KMS-11 (cell line): ENCODE measurements at regions not wholly inside any gene's neighbourhood (a gene's known extent, or its start where the extent isn't known, plus 50 kb on each side); places are given as distances from the start of the nearest gene placed in this dataset.

Source experiments
- H2AFZ ChIP-seq: fragments of 200-600 bp; sonication (generic); 2 replicates; pipeline ENCODE4 v1.6.1; 2016; ENCODE audit warnings: antibody characterized with exemption, mixed run types, low read depth
- H3K27ac ChIP-seq: fragments of 200-600 bp; sonication (generic); 2 replicates; pipeline ENCODE4 v1.6.1; 2016; ENCODE audit warnings: mild to moderate bottlenecking, mixed run types
- H3K27me3 ChIP-seq: fragments of 200-600 bp; sonication (generic); 2 replicates; pipeline ENCODE4 v1.6.1; 2017; ENCODE audit warnings: mild to moderate bottlenecking, low read depth, mixed run types, moderate library complexity; ENCODE audit not compliant: insufficient read depth
- H3K36me3 ChIP-seq: fragments of 200-600 bp; sonication (generic); 2 replicates; pipeline ENCODE4 v1.6.1; 2017; ENCODE audit warnings: mild to moderate bottlenecking, mixed run types; ENCODE audit not compliant: insufficient read depth
- H3K4me1 ChIP-seq: fragments of 200-600 bp; sonication (generic); 2 replicates; pipeline ENCODE4 v1.6.1; 2016; ENCODE audit warnings: mild to moderate bottlenecking, low read depth, mixed run types; ENCODE audit not compliant: poor library complexity, severe bottlenecking
- H3K4me2 ChIP-seq: fragments of 200-600 bp; sonication (generic); 2 replicates; pipeline ENCODE4 v1.7.0; 2016; ENCODE audit warnings: mild to moderate bottlenecking, mixed run types
- H3K4me3 ChIP-seq: fragments of 200-600 bp; sonication (generic); IDR thresholded peaks from 2 replicates; pipeline ENCODE4 v1.6.1; 2017; ENCODE audit warnings: low read depth, low read length, mixed read lengths; ENCODE audit not compliant: insufficient read depth
- H3K79me2 ChIP-seq: fragments of 200-600 bp; sonication (generic); 2 replicates; pipeline ENCODE4 v1.6.1; 2016; ENCODE audit warnings: low read depth, mixed run types; ENCODE audit not compliant: insufficient read depth
- H3K9ac ChIP-seq: fragments of 200-600 bp; sonication (generic); 2 replicates; pipeline ENCODE4 v1.6.1; 2016; ENCODE audit warnings: mild to moderate bottlenecking, mixed run types
- H4K20me1 ChIP-seq: fragments of 200-600 bp; sonication (generic); 2 replicates; pipeline ENCODE4 v1.6.1; 2016; ENCODE audit warnings: mild to moderate bottlenecking, mixed run types; ENCODE audit not compliant: insufficient read depth
- TF ChIP-seq, protein P1 (sequence below): fragments of 200-600 bp; sonication (generic); conservative IDR thresholded peaks from 2 replicates; pipeline ENCODE4 v1.6.1; 2017; ENCODE audit warnings: low read depth, mild to moderate bottlenecking, antibody characterized with exemption, low read length, moderate library complexity, mixed read lengths

DNA sequence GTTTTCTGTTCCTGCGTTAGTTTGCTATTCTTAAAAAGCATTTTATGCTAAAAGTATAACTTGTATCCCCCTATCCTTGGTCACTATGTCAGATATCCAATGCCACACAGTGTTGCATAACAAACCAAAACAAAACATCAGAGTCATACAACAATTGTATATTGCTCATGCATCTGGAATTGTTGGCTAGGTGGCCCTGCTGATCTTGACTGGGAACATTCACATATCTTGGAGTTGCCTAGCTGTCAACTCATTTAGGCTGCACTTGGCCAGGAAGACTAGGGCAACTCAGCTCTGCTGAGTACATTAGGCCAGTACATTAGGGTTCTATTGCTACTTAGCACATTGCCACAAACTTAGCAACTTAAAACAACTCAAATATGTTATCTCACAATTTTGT, 706.5 kb upstream of the UBE2E2 start:
- TF ChIP-seq, protein P1, sequence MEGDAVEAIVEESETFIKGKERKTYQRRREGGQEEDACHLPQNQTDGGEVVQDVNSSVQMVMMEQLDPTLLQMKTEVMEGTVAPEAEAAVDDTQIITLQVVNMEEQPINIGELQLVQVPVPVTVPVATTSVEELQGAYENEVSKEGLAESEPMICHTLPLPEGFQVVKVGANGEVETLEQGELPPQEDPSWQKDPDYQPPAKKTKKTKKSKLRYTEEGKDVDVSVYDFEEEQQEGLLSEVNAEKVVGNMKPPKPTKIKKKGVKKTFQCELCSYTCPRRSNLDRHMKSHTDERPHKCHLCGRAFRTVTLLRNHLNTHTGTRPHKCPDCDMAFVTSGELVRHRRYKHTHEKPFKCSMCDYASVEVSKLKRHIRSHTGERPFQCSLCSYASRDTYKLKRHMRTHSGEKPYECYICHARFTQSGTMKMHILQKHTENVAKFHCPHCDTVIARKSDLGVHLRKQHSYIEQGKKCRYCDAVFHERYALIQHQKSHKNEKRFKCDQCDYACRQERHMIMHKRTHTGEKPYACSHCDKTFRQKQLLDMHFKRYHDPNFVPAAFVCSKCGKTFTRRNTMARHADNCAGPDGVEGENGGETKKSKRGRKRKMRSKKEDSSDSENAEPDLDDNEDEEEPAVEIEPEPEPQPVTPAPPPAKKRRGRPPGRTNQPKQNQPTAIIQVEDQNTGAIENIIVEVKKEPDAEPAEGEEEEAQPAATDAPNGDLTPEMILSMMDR, result no peak
- H4K20me1 ChIP-seq, result no peaks in the 10 kb centered on the region
- no peaks in the 10 kb centered on the region for H3K79me2 ChIP-seq
- H3K27me3 ChIP-seq, result no peaks in the 10 kb centered on the region
- H3K27ac ChIP-seq, result no peak overlapping the region
- no peaks in the 10 kb centered on the region for H3K36me3 ChIP-seq
- H3K4me3 ChIP-seq, result no peak overlapping the region
- no peaks in the 10 kb centered on the region for H3K4me1 ChIP-seq
- H3K9ac ChIP-seq, result no peak overlapping the region
- H2AFZ ChIP-seq, result no peak overlapping the region
- H3K4me2 ChIP-seq, result no peak overlapping the region

DNA sequence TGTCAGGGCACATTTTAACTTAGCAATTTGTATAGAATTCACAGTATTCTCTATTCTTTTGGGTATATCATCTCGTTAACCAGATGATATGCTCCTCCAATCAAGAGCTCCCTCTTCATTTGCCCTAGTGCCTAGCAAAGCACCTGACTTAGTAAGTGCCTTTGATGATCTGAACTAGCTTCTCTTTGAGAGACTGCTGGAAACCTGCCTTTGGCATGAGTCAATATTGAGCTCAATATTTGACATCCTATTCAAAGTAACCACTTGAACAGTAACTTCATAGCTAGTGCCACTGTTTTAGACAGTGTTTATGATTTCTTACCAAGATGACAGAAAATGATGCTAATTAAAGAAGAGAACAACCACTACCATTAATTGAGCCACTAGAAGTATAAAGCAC, 696.3 kb upstream of the UBE2E2 start:
- Histone ChIP-seq H3K36me3 (no peaks in the 10 kb centered on the region), H3K4me3 (no peak overlapping the region), H3K9ac (no peak overlapping the region), H3K27me3 (no peaks in the 10 kb centered on the region), H3K79me2 (no peaks in the 10 kb centered on the region), H3K27ac (no peak overlapping the region), H3K4me1 (no peaks in the 10 kb centered on the region), H4K20me1 (no peaks in the 10 kb centered on the region), H2AFZ (no peak overlapping the region), H3K4me2 (no peak overlapping the region)
- TF ChIP-seq, protein P1, result no peak

GRCh38 chr3:22507709-22508108, 695.4 kb upstream of the UBE2E2 start:
- Histone ChIP-seq H3K4me3 (no peak overlapping the region), H3K4me2 (no peak overlapping the region), H3K79me2 (no peaks in the 10 kb centered on the region), H3K36me3 (no peaks in the 10 kb centered on the region), H2AFZ (no peak overlapping the region), H4K20me1 (no peaks in the 10 kb centered on the region), H3K9ac (no peak overlapping the region), H3K27me3 (no peaks in the 10 kb centered on the region), H3K4me1 (no peaks in the 10 kb centered on the region), H3K27ac (no peak overlapping the region)
- TF ChIP-seq, protein P1, result no peak

DNA sequence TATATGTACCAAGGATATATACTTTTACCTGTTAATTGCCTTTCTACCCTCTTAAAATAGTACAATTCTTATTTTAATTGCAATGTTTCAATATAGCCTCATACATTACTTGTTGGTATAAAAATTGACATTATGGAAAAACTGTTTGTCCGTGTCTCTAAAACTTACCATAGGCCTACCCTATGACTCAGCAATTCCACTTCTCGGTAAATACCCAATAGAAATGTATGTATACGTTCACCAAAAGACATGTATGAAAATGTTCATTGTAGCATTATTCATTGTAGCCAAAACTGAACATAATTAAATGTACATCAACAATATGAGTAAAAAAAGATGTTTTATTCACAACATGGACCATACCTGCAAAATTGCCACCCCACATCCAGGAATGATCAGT, 679.2 kb upstream of the UBE2E2 start:
- H3K27me3 ChIP-seq, result no peaks in the 10 kb centered on the region
- H2AFZ ChIP-seq, result no peak overlapping the region
- H3K4me2 ChIP-seq, result no peak overlapping the region
- no peaks in the 10 kb centered on the region for H3K4me1 ChIP-seq
- no peak overlapping the region for H3K9ac ChIP-seq
- H3K27ac ChIP-seq, result no peak overlapping the region
- TF ChIP-seq, protein P1, result no peak
- no peaks in the 10 kb centered on the region for H4K20me1 ChIP-seq
- H3K79me2 ChIP-seq, result no peaks in the 10 kb centered on the region
- H3K36me3 ChIP-seq, result no peaks in the 10 kb centered on the region
- H3K4me3 ChIP-seq, result no peak overlapping the region
